Activated naive CD8-positive, alpha-beta T cell treated with anti-CD3 and anti-CD28 coated beads, Interleukin-2, amount 50 U/mL, for 24 hours (primary cell): ENCODE measurements at regions not wholly inside any gene's neighbourhood (a gene's known extent, or its start where the extent isn't known, plus 50 kb on each side); places are given as distances from the start of the nearest gene placed in this dataset.

Experiments used
- ATAC-seq: fragments of 150-1000 bp; cut with Tn5 transposase; one replicate; pipeline ENCODE4 v1.10.0; 2021
- DNase-seq: peaks from one replicate; pipeline ENCODE4 v3.0.0; 2021
- H3K27ac Mint-ChIP-seq: one replicate; pipeline ENCODE4 v1.8.0; 2021; ENCODE audit warnings: mild to moderate bottlenecking, mixed read lengths
- H3K27me3 Mint-ChIP-seq: one replicate; pipeline ENCODE4 v1.8.0; 2021; ENCODE audit warnings: mixed read lengths
- H3K36me3 Mint-ChIP-seq: one replicate; pipeline ENCODE4 v1.8.0; 2021; ENCODE audit warnings: low read depth, mixed read lengths
- H3K4me1 Mint-ChIP-seq: one replicate; pipeline ENCODE4 v1.8.0; 2021; ENCODE audit warnings: mixed read lengths
- H3K4me3 Mint-ChIP-seq: one replicate; pipeline ENCODE4 v1.8.0; 2021; ENCODE audit warnings: mild to moderate bottlenecking, moderate library complexity, mixed read lengths
- H3K9me3 Mint-ChIP-seq: one replicate; pipeline ENCODE4 v1.8.0; 2021; ENCODE audit warnings: mixed read lengths

DNA sequence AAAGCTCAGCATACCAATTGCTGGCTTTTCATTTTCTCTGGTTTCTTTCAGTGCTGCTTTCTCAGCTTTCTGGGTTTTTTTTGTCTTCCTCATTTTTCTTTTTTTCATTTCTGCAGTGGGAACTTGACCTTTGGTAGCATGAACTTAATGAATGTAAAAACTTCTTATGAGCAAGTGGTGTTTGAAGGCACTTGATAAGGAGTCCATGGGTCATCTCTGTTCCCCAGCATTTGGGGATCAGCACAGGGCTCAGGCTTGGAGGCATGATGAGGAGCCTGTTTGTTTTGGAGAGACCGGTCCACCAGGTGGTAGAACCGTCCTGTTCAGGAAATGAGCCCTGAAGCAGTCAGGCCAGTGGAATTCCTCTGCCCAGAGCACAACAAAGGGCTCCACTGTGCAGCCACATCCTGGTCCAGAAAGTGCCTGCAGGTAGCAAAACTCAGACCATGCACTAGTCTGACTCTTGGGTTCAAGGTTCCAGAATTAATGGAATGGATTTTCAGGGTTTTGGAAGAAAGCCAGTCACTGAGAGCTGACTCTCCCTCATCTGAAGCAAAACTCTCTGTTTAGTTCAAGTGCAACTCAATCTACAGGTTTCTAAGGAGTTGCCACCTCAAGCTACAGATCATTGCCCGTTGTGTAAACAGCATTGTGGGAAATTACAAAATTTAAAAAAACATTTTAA, 52.3 kb upstream of the ADGRF1 start:
- ATAC-seq = no peak
- no peaks in the 10 kb centered on the region for H3K27me3 Mint-ChIP-seq
- H3K27ac Mint-ChIP-seq = no peak overlapping the region
- no peaks in the 10 kb centered on the region for H3K9me3 Mint-ChIP-seq
- no peaks in the 10 kb centered on the region for H3K36me3 Mint-ChIP-seq
- DNase-seq = no peak
- no peaks in the 10 kb centered on the region for H3K4me1 Mint-ChIP-seq
- H3K4me3 Mint-ChIP-seq = no peak overlapping the region

DNA sequence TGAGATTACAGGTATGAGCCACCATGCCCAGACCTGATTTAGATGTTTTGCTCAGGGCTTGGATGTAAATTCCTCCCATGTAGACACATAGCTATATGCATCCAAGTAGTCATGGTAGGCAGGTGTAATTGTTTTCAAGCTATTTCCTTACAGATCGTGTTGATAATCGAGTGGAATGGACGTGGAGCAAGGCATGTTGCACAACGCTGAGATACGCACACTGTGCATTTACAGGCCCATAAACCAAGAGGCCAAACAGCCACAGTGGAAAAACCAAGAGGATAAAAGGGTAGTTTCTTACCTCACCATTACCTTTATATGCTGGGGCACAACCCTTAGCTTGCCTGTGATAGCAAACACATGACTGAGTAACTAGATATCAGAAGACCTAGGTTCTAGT, 51.0 kb upstream of the ADGRF1 start:
- no peaks in the 10 kb centered on the region for H3K4me1 Mint-ChIP-seq
- H3K4me3 Mint-ChIP-seq = no peak overlapping the region
- no peaks in the 10 kb centered on the region for H3K9me3 Mint-ChIP-seq
- no peak overlapping the region for H3K27ac Mint-ChIP-seq
- H3K36me3 Mint-ChIP-seq = no peaks in the 10 kb centered on the region
- no peaks in the 10 kb centered on the region for H3K27me3 Mint-ChIP-seq
- ATAC-seq = no peak
- no peak for DNase-seq

DNA sequence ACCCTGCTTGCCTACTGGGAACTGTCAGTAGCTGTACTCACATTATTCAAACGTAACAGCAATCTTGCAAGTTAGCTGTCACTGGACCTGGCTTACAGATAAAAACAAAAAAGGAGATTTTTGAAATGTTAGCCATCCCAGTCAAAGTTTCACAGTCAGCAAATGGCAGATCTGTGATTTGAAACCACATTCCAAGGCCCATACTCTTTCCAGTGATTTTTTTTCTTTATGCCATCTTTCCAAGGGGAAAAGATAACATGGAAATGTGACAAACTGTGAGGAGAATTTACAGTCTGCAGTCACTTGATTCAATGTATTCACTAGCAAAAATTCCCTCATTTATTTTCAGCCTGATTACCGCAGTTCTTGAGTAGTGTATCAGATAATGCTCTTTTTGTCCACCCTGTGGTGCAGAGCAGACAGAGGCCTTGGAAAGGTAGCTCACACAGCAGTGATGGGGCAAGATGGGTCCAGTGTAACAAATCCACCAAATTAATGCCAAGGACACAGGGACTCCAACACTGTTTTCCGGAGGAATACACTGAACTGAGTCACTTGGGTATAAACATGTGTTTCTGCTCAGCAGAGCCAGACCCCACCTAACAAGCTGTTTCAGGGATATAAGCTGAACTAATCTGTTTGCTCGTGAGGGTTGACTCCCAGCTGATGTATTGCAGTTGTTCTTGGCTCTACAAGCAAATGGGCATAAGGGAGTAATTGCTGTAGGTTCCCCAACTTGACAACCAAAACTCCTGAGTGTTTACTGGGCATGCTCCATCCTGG, 49.9 kb upstream of the ADGRF1 start:
- no peaks in the 10 kb centered on the region for H3K36me3 Mint-ChIP-seq
- H3K27ac Mint-ChIP-seq = no peak overlapping the region
- no peaks in the 10 kb centered on the region for H3K9me3 Mint-ChIP-seq
- H3K4me1 Mint-ChIP-seq = no peaks in the 10 kb centered on the region
- no peak overlapping the region for H3K4me3 Mint-ChIP-seq
- DNase-seq (no peak), ATAC-seq (no peak)
- H3K27me3 Mint-ChIP-seq = no peaks in the 10 kb centered on the region
